ELF-1 (cell line): ENCODE measurements at regions not wholly inside any gene's neighbourhood (a gene's known extent, or its start where the extent isn't known, plus 50 kb on each side); places are given as distances from the start of the nearest gene placed in this dataset.
A peak's percentile ranks its signal among the peaks of the same experiment; 100 is the strongest.
"Not testable (repeated sequence)": the region's sequence is repeated elsewhere in the genome, so short reads cannot be mapped to it uniquely, and the experiment has no call there.

ENCODE experiments used
- DNase-seq: peaks from one replicate; pipeline ENCODE4 v3.0.0-alpha.2; 2016; ENCODE audit warnings: low read depth, low spot score

DNA sequence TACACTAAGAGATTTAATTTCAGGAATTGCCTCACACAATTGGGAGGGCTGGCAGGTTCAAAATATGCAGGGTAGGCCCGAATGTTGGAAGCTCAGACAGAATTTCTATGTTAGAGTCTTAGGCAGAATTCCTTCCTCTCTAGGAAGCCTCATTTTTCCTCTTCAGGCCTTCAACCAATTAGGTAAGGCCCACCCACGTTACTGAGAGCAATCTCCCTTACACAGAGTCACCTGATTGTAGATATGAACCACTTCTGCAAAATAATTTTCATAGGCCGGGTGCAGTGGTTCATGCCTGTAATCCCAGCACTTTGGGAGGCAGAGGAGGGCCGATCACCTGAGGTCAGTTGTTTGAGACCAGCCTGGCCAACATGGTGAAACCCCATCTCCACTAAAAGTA lies 50.2 kb upstream of the HIVEP1 start:
- no peak for DNase-seq

GRCh38 chr6:11960909-11961779 lies 51.0 kb upstream of the HIVEP1 start:
- DNase-seq: no peak

GRCh38 chr6:11956781-11957180 lies 55.3 kb upstream of the HIVEP1 start:
- DNase-seq: no peak

- no peak for DNase-seq
Measured at GRCh38 chr6:11953641-11954040, 58.5 kb upstream of the HIVEP1 start.

DNA sequence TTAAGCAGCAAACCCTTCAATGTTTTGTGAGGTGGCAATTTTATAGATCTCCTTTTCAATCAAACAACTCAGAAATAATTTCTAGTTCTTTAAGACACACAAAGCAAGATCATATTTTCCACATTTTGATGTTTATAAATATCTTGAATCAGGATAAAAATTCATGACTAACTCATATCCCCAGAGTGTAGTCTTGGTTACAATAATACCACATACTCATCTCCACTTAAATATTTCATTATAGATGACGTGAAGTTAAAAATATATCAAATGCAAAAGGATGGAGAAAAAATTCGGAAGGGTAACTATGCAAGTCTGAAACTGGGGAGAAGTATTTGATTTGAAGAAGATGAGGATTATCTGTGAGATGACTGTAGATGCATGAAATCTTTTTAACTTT lies 59.8 kb upstream of the HIVEP1 start:
- no peak for DNase-seq

DNA sequence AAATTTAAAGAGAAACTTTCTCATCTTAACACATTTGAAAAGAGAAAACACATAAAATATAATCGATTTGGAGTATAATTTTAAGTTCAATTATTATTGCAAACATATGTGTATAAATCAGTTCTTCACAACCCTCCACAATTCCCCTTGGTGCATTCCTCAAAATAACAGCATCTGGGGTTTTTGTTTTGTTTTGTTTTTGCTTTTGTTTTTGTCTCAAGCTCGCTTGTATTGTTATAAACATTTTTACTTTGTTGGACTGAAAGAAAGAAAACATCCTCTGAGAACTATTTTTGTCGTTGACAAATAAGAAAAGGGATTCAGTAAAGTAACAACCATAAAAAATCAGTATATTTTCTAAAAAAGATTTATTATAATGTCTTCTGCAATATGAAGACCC lies 60.2 kb upstream of the HIVEP1 start:
- DNase-seq: no peak

DNA sequence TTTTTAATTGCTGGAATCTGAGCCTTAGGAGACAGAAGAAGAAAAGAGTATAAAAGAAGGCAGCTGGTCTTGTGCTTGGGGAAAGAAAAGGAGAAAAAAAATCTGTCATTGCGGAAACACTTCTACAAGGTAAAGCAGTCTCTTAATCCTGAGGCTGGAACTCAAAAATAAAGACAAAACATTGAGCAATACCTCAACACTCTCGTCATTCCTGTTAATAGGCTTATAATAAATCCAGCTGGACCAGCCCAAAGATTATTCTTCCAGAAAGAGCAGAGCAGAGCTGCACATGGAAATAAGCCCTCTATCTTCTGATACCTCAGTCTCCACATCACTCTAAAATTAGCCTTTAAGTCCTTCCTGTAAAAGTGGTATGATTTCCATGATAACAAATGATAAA lies 62.0 kb upstream of the HIVEP1 start:
- DNase-seq: no peak

DNA sequence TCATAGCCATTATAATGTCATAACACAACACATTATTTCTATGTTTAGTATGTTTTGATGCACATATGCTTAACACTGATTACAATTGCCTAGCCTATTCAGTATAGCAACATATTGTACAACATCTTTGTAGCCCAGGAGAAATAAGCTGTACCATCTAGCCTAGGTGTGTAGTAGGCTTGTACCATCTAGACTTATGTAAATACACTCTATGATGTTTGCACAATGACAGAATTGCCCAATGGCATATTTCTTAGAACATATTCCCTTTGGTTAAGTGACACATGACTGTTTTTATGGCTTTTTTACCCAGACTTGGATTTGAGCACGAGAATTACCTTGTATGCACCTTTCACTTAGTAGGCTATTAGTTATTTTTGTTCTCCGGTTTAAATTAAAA lies 64.5 kb upstream of the HIVEP1 start:
- DNase-seq: no peak

- no peak for DNase-seq
Measured at GRCh38 chr6:11947063-11947462, 65.0 kb upstream of the HIVEP1 start.

GRCh38 chr6:11944111-11944510 lies 68.0 kb upstream of the HIVEP1 start:
- DNase-seq: no peak

- no peak for DNase-seq
Measured at GRCh38 chr6:11943060-11943459, 69.1 kb upstream of the HIVEP1 start.

DNA sequence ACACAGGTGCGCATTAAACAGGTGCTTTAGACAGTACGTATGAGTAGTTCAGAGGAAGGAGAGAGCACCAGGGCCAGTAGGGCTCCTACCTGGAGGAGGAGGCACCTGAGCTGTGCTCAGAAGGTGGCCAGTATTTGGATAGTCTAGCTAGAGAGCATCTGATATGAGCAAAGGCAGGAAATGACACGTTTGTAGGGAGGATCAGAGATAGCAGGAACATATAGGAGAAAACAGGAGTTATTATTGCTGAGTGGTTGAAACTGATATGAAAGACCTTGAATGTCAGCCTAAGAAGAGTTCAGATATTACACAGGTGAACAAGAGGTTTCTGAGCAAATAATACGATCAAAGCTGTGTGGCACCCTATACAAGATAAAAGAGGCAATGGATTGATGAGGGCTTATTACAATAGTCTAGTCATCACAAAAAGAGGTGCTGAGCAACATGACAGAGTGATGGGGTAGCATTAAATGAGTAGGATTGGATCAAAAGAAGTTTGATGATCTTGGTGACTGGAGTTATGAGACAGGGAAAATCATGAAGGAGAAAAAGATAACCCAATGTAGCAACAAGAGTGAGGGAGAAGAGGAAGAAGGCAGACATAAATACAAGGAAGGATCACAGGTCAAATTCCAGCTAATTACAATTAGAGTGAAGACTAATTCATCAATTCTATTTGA lies 69.8 kb upstream of the HIVEP1 start:
- DNase-seq: no peak

DNA sequence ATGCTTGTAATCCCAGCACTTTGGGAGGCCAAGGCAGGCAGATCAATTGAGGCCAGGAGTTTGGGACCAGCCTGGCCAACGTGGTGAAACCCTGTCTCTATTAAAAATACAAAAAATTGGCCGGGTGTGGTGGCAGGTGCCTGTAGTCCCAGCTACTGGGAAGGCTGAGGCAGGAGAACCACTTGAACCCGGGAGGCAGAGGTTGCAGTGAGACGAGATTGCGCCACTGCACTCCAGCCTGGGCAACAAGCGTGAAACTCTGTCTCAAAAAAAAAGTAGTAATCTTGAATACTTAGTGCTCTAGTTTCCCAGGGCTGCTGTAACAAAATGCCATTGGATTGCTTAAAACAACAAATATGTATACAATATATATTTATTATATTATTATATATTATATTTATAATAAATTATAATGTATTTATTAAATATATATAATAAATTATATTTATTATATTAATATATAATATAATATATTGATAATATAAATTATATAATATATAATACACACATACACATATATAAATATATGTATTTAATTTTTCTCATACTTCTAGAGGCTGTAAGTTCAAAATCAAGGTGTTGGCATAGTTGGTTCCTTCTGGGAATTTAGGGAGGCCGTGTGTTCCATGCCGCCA lies 71.5 kb upstream of the HIVEP1 start:
- DNase-seq: not testable (repeated sequence)

DNA sequence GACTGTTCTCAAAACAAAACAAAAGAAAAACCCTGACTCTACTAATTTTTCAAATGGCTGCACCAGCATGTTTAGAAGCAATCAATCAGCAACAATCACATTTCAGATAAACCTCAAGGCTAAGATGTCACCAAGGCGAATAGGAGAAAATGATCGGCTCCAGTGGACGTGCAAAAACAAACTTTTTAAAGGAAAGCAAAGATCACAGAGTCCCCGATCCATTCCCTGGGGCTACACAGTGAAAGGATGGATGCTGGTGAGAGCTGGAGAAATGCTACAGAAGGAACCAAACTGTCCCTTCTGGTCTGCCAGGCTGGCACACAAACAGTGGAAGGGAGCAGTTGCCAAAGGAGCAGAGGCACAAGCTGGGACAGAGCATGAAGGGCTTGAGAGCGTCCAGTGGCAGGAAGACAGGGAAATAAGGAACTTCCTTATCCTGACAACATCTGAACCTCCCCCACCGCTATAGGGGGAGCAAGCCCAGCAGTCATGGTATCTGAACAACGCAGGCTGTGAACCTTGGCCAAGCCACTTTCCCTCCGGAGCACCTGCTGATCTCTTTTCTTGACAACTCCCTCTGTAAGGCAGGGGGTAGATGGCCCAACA lies 73.7 kb upstream of the HIVEP1 start:
- DNase-seq: peak; percentile 71

DNA sequence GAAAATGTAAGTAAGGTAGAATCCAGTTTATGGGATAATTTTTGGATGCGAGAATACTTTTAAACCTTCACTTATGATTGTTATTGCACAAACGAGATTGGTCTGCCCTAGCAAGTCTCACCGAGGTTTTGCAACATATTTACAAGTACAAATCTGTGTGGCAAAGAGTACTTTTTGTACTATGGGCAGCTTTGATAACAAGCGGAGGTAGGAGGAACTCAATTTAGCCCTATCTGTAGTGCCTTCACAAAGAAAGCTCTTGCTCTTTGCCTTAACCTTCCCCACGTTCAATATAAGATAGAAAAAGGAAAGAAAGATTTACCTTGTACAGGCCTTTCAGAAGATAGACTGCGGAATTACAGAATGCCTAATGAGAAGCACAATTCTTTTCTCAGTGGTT lies 77.5 kb upstream of the HIVEP1 start:
- DNase-seq: no peak

DNA sequence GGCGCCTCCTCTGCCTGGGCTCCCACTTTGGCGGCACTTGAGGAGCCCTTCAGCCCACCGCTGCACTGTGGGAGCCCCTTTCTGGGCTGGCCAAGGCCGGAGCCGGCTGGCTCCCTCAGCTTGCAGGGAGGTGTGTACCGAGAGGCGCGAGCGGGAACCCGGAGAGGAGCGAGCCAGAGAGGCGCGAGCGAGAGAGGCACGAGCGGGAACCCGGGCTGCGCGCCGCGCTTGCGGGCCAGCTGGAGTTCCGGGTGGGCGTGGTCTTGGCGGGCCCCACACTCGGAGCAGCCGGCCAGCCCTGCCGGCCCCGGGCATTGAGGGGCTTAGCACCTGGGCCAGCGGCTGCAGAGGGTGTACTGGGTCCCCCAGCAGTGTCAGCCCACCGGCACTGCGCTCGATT lies 79.2 kb upstream of the HIVEP1 start:
- not testable (repeated sequence) for DNase-seq

GRCh38 chr6:11931296-11932035 lies 80.6 kb upstream of the HIVEP1 start:
- DNase-seq: no peak

DNA sequence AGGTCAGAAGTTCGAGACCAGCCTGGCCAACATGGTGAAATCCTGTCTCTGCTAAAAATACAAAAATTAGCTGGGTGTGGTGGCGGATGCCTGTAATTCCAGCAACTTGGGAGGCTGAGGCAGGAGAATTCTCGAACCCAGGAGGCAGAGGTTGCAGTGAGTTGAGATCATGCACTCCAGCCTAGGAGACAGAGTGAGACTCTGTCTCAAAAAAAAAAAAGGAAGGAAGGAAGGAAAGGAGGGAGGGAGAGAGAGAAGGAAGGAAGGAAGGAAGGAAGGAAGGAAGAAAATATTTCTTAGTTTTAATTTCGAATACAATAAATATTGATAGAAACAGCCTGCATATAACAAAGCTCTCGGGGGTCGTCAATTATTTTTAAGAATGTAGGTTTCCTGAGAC lies 81.3 kb upstream of the HIVEP1 start:
- not testable (repeated sequence) for DNase-seq

DNA sequence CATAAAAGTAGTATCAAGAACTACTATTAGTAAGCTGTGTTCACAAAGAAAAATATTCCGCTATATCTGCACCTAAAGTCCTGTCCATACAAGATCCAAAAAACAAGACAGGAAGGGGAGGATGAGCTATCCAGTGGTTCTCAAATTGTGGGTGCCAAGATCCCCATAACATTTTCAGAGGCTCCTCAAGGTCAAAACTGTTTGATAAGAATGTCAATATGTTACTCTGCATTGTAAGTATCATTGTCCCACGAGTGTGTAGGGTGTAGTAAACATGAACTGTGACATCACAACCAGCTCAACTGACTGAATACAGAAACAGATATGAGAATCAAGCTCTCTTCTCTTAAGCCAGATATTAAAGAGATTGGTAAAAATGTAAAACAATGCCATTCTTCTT lies 81.9 kb upstream of the HIVEP1 start:
- no peak for DNase-seq

DNA sequence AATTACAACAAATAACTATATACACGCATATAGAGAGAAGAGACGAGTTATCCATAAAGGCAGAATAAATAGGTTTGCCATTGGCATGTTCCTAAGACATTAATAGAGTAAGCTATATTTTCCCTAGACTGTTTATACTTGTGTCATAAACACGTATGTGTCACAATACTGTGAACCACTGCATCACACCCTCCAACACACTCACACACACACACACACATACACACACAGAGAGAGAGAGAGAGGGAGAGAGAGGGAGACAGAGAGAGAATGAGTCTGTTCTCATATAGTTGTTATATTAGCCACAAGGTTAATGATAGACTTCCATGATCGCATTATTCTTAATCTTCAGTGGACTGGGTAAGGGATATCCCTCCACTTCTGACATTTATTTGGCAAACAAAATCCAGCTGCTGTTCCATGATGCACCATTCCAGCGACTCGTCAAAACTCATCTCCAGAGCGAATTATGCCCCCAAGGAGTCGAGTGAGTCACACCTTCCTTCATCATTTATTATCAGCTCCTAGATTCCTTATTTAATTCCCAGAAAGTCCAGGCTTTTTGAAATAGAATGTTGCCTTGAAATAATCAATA lies 82.8 kb upstream of the HIVEP1 start:
- no peak for DNase-seq
